H9 (cell line): ENCODE measurements at regions not wholly inside any gene's neighbourhood (a gene's known extent, or its start where the extent isn't known, plus 50 kb on each side); places are given as distances from the start of the nearest gene placed in this dataset.
"Not testable (repeated sequence)": the region's sequence is repeated elsewhere in the genome, so short reads cannot be mapped to it uniquely, and the experiment has no call there.

Experiments used
- DNase-seq: peaks from one replicate; pipeline ENCODE4 v3.0.0-alpha.2; 2017
- H2AFZ ChIP-seq: one replicate; pipeline ENCODE4 v1.6.1; 2013; ENCODE audit warnings: mild to moderate bottlenecking, low read length, control low read depth, moderate library complexity
- H2AK5ac ChIP-seq: 2 replicates; pipeline ENCODE4 v1.6.1; 2013; ENCODE audit warnings: low read length, control low read depth, mixed read lengths; ENCODE audit not compliant: insufficient read length
- H2BK120ac ChIP-seq: one replicate; pipeline ENCODE4 v1.6.1; 2013; ENCODE audit warnings: low read depth, mild to moderate bottlenecking, low read length, control low read depth, inconsistent platforms; ENCODE audit not compliant: poor library complexity, severe bottlenecking
- H2BK12ac ChIP-seq: 2 replicates; pipeline ENCODE4 v1.6.1; 2013; ENCODE audit warnings: low read length, control low read depth, mixed read lengths, low read depth; ENCODE audit not compliant: insufficient read length
- H2BK15ac ChIP-seq: 2 replicates; pipeline ENCODE4 v1.6.1; 2013; ENCODE audit warnings: low read depth, low read length, control low read depth
- H2BK20ac ChIP-seq: one replicate; pipeline ENCODE4 v1.6.1; 2013; ENCODE audit warnings: low read depth, mild to moderate bottlenecking, low read length, control low read depth, inconsistent platforms; ENCODE audit not compliant: poor library complexity, severe bottlenecking
- H2BK5ac ChIP-seq: 2 replicates; pipeline ENCODE4 v1.6.1; 2013; ENCODE audit warnings: low read length, control low read depth, mixed read lengths; ENCODE audit not compliant: insufficient read length
- H3K14ac ChIP-seq: 2 replicates; pipeline ENCODE4 v1.6.1; 2013; ENCODE audit warnings: low read length, control low read depth; ENCODE audit not compliant: insufficient read depth
- H3K18ac ChIP-seq: 2 replicates; pipeline ENCODE4 v1.6.1; 2013; ENCODE audit warnings: low read depth, mild to moderate bottlenecking, mixed read lengths, low read length, control low read depth; ENCODE audit not compliant: insufficient read length
- H3K23ac ChIP-seq: 2 replicates; pipeline ENCODE4 v1.6.1; 2013; ENCODE audit warnings: low read length, control low read depth, mixed read lengths, low read depth; ENCODE audit not compliant: insufficient read length
- H3K23me2 ChIP-seq: 2 replicates; pipeline ENCODE4 v1.6.1; 2013; ENCODE audit warnings: low read depth, mild to moderate bottlenecking, mixed read lengths, low read length, control low read depth; ENCODE audit not compliant: insufficient read length, poor library complexity, severe bottlenecking
- H3K27ac ChIP-seq: 2 replicates; pipeline ENCODE4 v1.5.1; 2013; ENCODE audit warnings: low read length, control low read depth, mixed read lengths, low read depth; ENCODE audit not compliant: insufficient read length
- H3K27me3 ChIP-seq: 2 replicates; pipeline ENCODE4 v1.6.1; 2013; ENCODE audit warnings: low read length, control low read depth, inconsistent platforms; ENCODE audit not compliant: insufficient read depth
- H3K4ac ChIP-seq: 2 replicates; pipeline ENCODE4 v1.6.1; 2013; ENCODE audit warnings: low read depth, mild to moderate bottlenecking, control low read depth, inconsistent platforms, low read length, moderate library complexity
- H3K4me1 ChIP-seq: 2 replicates; pipeline ENCODE4 v1.6.1; 2013; ENCODE audit warnings: low read length, control low read depth, inconsistent platforms; ENCODE audit not compliant: insufficient read depth
- H3K4me2 ChIP-seq: 2 replicates; pipeline ENCODE4 v1.6.1; 2013; ENCODE audit warnings: low read length, control low read depth, mixed read lengths; ENCODE audit not compliant: insufficient read length, insufficient read depth
- H3K56ac ChIP-seq: 2 replicates; pipeline ENCODE4 v1.6.1; 2013; ENCODE audit warnings: low read depth, mild to moderate bottlenecking, mixed read lengths, low read length, control low read depth; ENCODE audit not compliant: insufficient read length
- H3K79me1 ChIP-seq: 2 replicates; pipeline ENCODE4 v1.6.1; 2013; ENCODE audit warnings: low read depth, mild to moderate bottlenecking, moderate library complexity, low read length, control low read depth, inconsistent platforms; ENCODE audit not compliant: insufficient read depth, poor library complexity, severe bottlenecking
- H3K79me2 ChIP-seq: 2 replicates; pipeline ENCODE4 v1.6.1; 2013; ENCODE audit warnings: low read length, control low read depth, inconsistent platforms; ENCODE audit not compliant: insufficient read depth
- H3K9ac ChIP-seq: 2 replicates; pipeline ENCODE4 v1.6.1; 2013; ENCODE audit warnings: low read length, control low read depth, mixed read lengths; ENCODE audit not compliant: insufficient read length; ENCODE audit errors: extremely low read depth
- H3K9me3 ChIP-seq: one replicate; pipeline ENCODE4 v1.6.1; 2013; ENCODE audit warnings: low read depth, low read length, inconsistent platforms; ENCODE audit not compliant: control insufficient read depth
- H3T11ph ChIP-seq: one replicate; pipeline ENCODE4 v1.6.1; 2013; ENCODE audit warnings: mild to moderate bottlenecking, low read length, control low read depth, inconsistent platforms
- H4K20me1 ChIP-seq: one replicate; pipeline ENCODE4 v1.6.1; 2013; ENCODE audit not compliant: control insufficient read depth, insufficient read length, insufficient read depth
- H4K5ac ChIP-seq: 2 replicates; pipeline ENCODE4 v1.6.1; 2013; ENCODE audit warnings: low read depth, mild to moderate bottlenecking, mixed read lengths, low read length, control low read depth; ENCODE audit not compliant: insufficient read length
- H4K8ac ChIP-seq: replicated peaks from 2 replicates; pipeline ENCODE4 v1.6.1; 2013; ENCODE audit warnings: low read length, control low read depth, mixed read lengths, low read depth; ENCODE audit not compliant: insufficient read length
- H4K91ac ChIP-seq: 2 replicates; pipeline ENCODE4 v1.6.1; 2013; ENCODE audit warnings: low read depth, mild to moderate bottlenecking, moderate library complexity, mixed read lengths, low read length, control low read depth; ENCODE audit not compliant: insufficient read length
- H3K27ac Mint-ChIP-seq, 3 experiments: 2 replicates in 2 of 3; 3 replicates in 1 of 3; pipeline ENCODE4 v1.8.0; 2020 to 2021; ENCODE audit warnings: mixed read lengths in 3 of 3, mild to moderate bottlenecking in 1 of 3, moderate library complexity in 1 of 3
- H3K27me3 Mint-ChIP-seq: 2 replicates; pipeline ENCODE4 v1.8.0; 2021; ENCODE audit warnings: low read depth, mild to moderate bottlenecking, moderate library complexity, mixed read lengths
- H3K36me3 Mint-ChIP-seq, 3 experiments: 2 replicates in 2 of 3; 3 replicates in 1 of 3; pipeline ENCODE4 v1.8.0; 2020 to 2021; ENCODE audit warnings: low read depth in 3 of 3, mixed read lengths in 3 of 3; ENCODE audit not compliant: insufficient read depth in 1 of 3
- H3K4me1 Mint-ChIP-seq, 2 experiments: 2 replicates each; pipeline ENCODE4 v1.8.0; 2020; ENCODE audit warnings: mixed read lengths in 2 of 2
- H3K4me3 Mint-ChIP-seq, 2 experiments: 2 replicates in 1 of 2; 3 replicates in 1 of 2; pipeline ENCODE4 v1.8.0; 2020 to 2021; ENCODE audit warnings: mild to moderate bottlenecking in 2 of 2, mixed read lengths in 2 of 2, moderate library complexity in 1 of 2
- H3K9me3 Mint-ChIP-seq, 2 experiments: 2 replicates in 1 of 2; 3 replicates in 1 of 2; pipeline ENCODE4 v1.8.0; 2020; ENCODE audit warnings: mild to moderate bottlenecking in 2 of 2, mixed read lengths in 2 of 2, moderate library complexity in 1 of 2
- CTCF ChIP-seq: fragments of 200-600 bp; sonication (generic); conservative IDR thresholded peaks from 3 replicates; pipeline ENCODE4 v1.8.0; 2021; ENCODE audit warnings: antibody characterized with exemption, mild to moderate bottlenecking
- WGBS: extraction: QIAGEN DNeasy Blood & Tissue Kit; methylation state at CpG from one replicate; pipeline ENCODE4 v1.1.7; 2013; ENCODE audit warnings: missing lambda C conversion rate, low lambda C conversion rate, mixed read lengths; ENCODE audit not compliant: insufficient read length; ENCODE audit errors: extremely low coverage; 5-methylcytosine and 5-hydroxymethylcytosine counted together

- Mint-ChIP-seq H3K4me1 (no peaks in the 10 kb centered on the region), H3K9me3 (no peaks in the 10 kb centered on the region), H3K27ac (no peak overlapping the region), H3K4me3 (no peak overlapping the region), H3K27me3 (no peaks in the 10 kb centered on the region), H3K36me3 (no peaks in the 10 kb centered on the region)
- no peak overlapping the region for H3K14ac ChIP-seq
- H3K79me1 ChIP-seq: no peaks in the 10 kb centered on the region
- no peak overlapping the region for H2BK120ac ChIP-seq
- no peak overlapping the region for H2BK15ac ChIP-seq
- no peak overlapping the region for H3K56ac ChIP-seq
- no peak overlapping the region for H4K91ac ChIP-seq
- H3K79me2 ChIP-seq: no peaks in the 10 kb centered on the region
- no peak overlapping the region for H3K27ac ChIP-seq
- H4K20me1 ChIP-seq: no peaks in the 10 kb centered on the region
- no peak overlapping the region for H4K5ac ChIP-seq
- H2BK20ac ChIP-seq: no peak overlapping the region
- no peak overlapping the region for H4K8ac ChIP-seq
- H3K4ac ChIP-seq: no peak overlapping the region
- no peak overlapping the region for H2BK12ac ChIP-seq
- no peak for TF ChIP-seq CTCF
- no peak overlapping the region for H3K4me2 ChIP-seq
- H3K18ac ChIP-seq: no peak overlapping the region
- H3K9me3 ChIP-seq: no peaks in the 10 kb centered on the region
- H2AFZ ChIP-seq: no peak overlapping the region
- H3K4me1 ChIP-seq: no peaks in the 10 kb centered on the region
- no peak overlapping the region for H3K23ac ChIP-seq
- no peaks in the 10 kb centered on the region for H3K23me2 ChIP-seq
- no peak overlapping the region for H2AK5ac ChIP-seq
- no peak overlapping the region for H3T11ph ChIP-seq
- no peak for DNase-seq
- H2BK5ac ChIP-seq: no peak overlapping the region
- no peak overlapping the region for H3K9ac ChIP-seq
- no peaks in the 10 kb centered on the region for H3K27me3 ChIP-seq
Observed at GRCh38 chr6:51007237-51007636, 188.6 kb downstream of the TFAP2B start.

- H2AFZ ChIP-seq, H3K27me3 Mint-ChIP-seq, H3K14ac ChIP-seq, H2BK20ac ChIP-seq, H4K91ac ChIP-seq, H3K4me1 Mint-ChIP-seq, H4K20me1 ChIP-seq, H3K27ac ChIP-seq, H2BK120ac ChIP-seq, H2BK5ac ChIP-seq, H3K23ac ChIP-seq, H3T11ph ChIP-seq, H3K9me3 Mint-ChIP-seq, H3K27me3 ChIP-seq, H4K8ac ChIP-seq, H2AK5ac ChIP-seq, H3K4me2 ChIP-seq, H2BK15ac ChIP-seq, H3K79me2 ChIP-seq, H3K9ac ChIP-seq, H3K18ac ChIP-seq, H3K9me3 ChIP-seq, H3K4me1 ChIP-seq, H3K56ac ChIP-seq, H3K79me1 ChIP-seq, H4K5ac ChIP-seq, H3K4ac ChIP-seq, H3K27ac Mint-ChIP-seq, H3K4me3 Mint-ChIP-seq, H2BK12ac ChIP-seq, H3K36me3 Mint-ChIP-seq, DNase-seq, H3K23me2 ChIP-seq: not testable (repeated sequence)
- WGBS: no CpG with 5 or more reads among the region's 1 CpG
Observed at GRCh38 chr6:51008693-51009092, 190.0 kb downstream of the TFAP2B start.
